ENCODE measurements at regions not wholly inside any gene's neighbourhood (a gene's known extent, or its start where the extent isn't known, plus 50 kb on each side); places are given as distances from the start of the nearest gene placed in this dataset.

DNA sequence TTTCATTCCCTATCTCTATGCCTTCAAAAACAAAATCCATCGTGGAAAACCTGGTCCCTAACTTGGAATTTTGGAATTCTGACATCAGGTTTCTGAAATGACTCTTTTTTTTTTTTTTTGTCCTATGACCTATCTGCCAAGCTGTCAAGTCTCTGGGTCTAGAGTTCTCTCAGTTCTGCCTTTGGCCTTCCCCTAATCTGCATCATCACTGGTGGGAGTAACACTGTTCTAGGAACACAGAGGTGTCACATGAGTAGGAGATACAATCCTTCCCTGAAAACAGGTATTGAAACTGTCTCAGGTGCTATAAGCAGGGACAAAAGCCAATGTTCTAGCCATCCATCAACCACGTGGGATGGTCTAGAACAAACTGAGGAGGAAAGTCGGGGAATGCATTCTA lies 142.0 kb upstream of the ATP1B1 start:
- no peak for ATAC-seq

DNA sequence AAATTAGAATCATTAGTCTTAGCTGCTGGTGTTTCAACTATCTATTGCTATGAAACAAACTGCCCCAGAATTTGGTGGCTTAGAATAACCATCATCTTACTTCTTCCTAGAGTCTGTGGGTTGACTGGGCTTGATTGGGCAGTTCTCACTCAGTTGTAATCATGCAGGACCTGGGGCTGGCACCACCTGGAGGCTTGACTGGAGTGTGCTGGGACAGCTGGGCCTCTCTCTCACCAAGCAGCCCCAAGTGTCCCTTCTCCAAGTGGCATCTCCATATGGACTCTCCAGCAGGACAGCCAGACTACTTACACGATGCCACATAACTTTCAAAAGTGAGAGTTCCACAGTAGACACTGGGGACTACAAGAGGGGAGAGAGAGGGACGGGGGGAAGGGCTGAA lies 140.3 kb upstream of the ATP1B1 start:
- DNase-seq (no peak), ATAC-seq (no peak)

More for the DNA sequence above, 142.0 kb upstream of the ATP1B1 start:
- no peak for DNase-seq

DNA sequence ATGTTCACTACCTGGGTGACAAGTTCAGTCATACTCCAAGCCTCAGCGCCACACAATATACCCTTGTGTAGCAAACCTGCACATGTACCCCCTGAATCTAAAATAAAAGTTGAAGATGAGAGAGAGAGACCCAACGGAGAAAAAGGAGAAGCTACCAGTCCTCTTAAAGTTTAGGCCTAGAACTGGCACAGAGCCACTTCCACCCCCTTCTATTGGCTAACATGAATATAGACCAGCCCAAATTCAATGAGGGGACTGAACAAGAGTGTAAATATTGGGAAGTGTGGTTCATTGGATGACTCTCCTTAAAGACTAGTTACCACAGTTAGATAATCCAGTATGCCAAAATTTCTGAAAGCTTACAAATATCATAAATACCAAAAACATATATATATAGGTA lies 139.9 kb upstream of the ATP1B1 start:
- ATAC-seq: no peak
- DNase-seq: no peak

DNA sequence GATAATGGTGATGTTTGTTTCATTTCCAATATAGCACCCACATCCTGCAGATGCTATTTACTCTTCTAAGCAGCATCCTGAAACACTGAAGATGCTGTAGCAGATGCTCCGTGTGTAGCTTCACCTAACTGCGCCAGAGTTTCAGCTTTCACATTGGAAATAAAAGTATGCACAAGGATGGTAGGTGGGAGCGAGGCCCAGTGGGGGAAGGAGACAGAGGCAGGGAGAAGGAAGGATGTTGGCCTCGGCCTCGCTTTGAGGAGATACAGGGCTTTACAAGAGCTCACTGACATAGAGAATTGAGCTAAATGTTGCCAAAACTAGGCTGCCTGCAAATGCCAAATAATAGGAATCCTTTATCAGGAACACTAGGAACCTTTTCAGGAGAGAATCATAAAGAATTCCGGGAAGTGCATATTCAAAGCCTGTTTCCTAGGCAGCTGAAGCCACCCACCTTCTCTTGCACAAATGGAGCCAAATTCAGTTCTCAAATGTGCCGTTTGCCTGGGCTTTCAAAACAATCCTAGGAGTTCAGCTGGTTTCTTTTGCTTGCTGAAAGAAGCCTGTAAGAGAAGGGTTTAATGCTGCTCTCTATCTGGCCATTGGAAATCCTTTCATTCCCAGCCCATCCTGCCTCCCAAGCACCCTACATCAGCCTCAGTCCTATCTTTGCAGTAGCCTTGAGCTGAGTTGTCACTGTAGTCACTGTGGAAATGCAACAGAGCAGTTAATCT lies 135.4 kb upstream of the ATP1B1 start:
- ATAC-seq (no peak), DNase-seq (no peak)

DNA sequence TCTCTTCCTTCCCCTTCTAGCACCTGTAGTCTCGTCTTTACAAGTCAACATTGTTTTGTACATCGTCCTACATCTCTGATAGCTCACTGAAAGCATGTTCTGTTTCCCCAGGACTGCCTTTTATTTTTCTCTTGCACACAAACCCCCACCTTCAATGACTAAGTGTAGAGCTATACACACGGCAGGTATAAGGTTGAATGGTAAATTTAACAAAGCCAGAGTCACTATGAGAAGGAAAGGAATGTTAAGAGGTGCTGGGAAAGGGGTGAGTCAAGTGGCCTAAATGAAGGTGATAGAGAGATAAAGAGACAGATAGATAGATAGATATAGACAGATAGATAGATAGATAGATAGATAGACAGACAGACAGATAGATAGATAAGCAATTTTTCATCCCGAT lies 134.3 kb upstream of the ATP1B1 start:
- no peak for DNase-seq

DNA sequence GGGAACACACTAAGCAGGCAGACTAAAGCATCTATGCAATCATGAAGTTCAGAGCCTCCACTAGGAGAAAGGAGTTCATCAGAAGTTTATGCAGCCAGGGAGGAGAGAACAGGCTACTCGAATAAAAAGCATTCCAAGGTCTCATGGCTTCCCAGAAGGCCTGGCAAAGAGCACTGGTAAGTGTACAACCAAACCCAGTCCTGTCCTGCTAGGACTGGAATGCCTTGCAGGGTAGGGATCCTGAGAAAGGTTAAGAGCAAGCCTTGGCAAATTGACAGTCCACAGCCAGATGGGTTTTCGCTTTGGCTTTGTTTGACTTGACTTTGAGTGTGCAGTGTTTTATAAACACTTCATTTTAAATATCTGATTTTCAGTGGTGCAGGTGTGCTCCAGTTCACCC lies 133.6 kb upstream of the ATP1B1 start:
- no peak for DNase-seq

More for the DNA sequence above, 134.3 kb upstream of the ATP1B1 start:
- ATAC-seq: no peak

DNA sequence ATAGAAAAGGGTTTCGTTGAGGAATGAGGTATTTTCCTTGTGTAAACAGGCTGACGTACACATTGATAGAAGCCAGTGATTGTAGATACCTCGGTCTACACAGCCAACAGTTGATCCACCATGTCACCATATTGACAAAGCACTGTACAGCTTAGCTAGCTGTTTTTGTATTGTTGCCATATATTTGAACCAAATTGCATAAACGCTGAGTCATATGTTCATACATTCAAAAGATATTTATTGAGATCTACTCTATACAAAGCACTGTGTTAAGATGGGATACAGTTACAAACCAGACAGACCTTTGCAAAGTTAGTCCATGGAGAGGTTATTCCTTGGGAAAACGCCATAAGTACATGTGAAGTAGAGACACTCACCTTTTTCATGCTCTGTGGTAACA lies 132.4 kb upstream of the ATP1B1 start:
- no peak for DNase-seq

More for the DNA sequence above, 133.6 kb upstream of the ATP1B1 start:
- no peak for ATAC-seq

DNA sequence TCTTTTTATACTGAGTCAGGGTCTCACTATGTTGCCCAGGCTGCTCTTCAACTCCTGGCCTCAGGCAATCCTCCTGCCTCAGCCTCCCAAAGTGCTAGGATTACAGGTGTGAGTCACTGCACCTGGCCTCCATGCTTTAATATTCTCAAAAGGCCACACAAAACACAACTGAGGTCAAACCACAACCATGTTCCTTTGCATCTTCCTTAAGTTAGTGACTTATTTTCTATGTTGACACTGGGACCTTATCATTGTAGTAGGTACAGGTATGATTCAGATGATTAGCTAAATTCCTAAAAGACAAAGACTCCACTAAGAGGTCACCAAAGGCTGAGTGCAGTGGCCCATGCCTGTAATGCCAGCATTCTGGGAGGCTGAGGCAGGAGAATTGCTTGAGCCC lies 131.9 kb upstream of the ATP1B1 start:
- DNase-seq: no peak
- ATAC-seq: no peak

More for the DNA sequence above, 132.4 kb upstream of the ATP1B1 start:
- ATAC-seq: no peak

DNA sequence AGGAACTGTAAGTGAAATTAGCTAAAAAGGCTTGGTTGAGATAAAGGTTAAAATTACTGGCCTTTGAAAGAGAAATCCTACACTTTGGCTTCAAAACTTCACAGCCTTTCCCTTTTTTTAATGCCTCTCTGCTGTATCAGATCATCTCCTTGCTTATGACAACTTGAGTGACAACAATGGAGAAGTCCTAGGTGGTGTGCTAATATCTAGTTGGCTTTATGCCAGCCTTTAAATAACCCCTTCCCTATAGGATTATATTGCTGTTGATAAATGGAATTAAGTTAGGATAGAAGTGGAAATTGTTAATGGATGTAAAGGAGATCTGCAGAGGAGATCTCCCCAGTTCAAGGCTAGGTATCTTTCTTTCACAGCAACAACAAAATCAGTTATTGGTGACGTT lies 130.2 kb upstream of the ATP1B1 start:
- ATAC-seq: no peak

DNA sequence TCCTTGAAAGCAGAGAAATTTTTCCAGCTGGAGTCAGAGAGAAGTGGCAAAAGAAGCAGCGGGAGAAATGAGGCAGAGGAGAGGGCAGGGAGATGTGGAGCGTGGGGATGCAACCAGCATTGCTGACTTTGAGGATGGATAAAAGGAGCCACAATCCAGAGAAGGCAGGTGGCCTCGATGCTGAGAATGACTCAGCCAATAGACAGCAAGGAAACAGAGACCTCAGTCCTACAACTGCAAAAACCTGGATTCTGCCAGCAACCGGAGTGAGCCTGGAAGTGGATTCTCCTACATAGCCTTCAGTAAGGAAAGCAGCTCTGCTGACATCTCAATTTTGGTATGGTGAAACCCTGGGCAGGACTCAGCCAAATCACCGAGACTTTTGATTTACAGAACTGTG lies 128.9 kb upstream of the ATP1B1 start:
- ATAC-seq: no peak
- DNase-seq: no peak

More for the DNA sequence above, 130.2 kb upstream of the ATP1B1 start:
- no peak for DNase-seq

DNA sequence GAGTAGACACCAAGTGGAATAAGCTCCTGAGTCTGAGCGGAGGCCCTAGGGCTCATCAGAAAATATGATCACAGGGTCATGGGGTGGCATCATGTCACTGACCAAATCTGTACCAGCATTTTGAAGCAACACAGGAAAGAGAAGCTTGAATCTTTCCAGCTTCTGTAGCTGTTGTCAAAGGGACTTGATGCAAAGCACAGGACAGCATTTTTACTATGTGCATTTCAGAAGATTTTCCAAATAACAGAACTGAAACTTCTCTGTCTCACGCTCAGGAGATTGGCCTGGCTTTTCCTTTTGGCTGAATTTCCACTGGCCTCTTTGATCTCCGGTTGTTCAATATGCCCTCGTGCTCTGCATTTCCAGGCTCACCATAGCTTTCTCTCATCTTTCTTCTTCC lies 127.2 kb upstream of the ATP1B1 start:
- ATAC-seq (no peak), DNase-seq (no peak)

DNA sequence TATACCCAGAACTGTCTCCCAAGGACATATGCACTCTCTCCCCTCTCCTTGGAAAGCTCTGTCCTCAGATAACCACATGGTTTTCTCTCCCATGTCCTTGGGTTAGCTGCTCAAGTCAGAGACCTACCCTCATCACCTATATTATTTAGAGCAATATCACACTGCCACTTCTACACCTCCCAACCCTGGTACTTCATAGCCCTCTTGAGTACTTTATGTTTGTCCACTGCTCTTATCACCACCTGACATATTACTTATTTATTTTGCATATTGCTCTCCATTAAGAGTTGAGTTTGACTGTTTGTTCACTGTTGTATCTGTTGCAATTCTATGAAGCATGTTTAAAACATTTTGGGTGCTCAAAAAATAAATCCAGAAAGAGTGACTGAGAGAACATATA lies 126.3 kb upstream of the ATP1B1 start:
- DNase-seq (no peak), ATAC-seq (no peak)

DNA sequence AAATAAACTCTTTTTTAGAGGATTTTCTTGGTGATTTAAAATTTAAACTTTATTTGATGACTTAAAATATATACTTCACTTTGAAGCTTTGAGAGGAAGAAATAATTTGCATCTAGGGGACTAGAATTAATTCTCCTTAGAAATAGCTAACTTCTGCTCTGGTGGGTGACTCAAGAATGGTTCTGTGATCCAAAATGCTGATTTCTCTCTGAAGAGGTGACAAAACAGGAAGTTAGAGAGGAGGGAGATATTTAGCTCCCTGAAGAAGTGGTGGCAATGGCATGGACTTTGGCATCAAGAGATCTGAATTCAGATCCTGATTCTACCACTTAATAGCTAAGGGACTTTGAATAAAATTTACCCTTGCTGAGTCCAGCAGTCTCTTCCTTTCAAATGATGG lies 125.8 kb upstream of the ATP1B1 start:
- ATAC-seq (no peak), DNase-seq (no peak)

DNA sequence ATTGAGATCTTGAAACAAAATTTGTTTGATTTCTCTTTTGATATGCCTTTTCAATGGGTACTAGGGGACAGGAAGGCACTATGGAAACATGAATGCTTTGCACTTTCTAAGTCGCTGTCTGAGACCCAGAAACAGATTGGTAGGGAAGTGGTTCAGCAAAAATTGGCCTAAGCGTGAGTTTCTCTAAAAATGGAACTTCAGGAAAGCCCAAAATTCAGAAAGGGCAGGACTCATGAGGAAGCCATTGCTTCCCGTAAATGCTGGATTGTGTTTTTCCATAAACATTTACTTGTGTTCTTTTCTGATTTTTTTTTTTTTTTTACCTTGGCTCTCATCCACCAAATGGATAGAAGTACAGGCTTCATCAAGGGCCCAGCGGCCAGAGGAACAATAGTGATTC lies 123.7 kb upstream of the ATP1B1 start:
- ATAC-seq: no peak
- DNase-seq: no peak

DNA sequence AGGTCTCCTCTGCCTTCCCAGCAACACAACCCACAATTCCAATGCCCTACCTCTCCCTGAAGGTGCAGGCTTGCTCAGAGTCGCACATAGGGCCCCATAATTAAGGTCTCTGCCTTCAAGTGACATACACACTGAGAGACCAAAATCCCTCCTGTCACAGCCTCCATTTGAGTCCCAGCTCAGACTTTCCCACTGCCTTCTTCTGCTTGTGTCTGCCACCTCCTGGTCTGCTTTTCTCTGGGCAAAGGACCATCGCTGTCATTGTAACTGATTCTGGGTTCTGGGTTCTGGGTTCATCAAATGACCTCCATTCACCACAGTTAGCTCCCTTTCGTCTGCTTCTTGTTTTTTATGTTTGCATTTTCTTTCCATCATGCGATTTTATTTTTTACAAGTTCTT lies 119.2 kb upstream of the ATP1B1 start:
- no peak for ATAC-seq
- no peak for DNase-seq

DNA sequence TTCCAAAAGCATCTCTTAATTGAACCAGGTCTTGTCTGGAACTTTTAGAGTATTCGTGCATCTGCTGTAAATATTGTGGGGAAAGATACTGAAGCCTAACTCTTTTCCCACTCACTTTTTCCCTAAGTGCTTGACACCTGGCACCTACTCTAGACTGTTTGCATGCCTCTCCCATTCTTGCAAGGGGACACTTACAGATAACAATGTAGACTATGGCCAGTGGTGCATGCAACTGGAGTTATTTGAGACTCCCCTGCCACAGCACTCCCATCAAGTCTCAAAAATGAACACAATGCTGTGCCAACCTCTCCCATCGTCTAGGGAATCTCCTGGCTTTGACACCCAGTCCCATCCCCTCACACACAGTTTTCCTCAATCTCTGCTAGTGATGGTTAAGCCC lies 118.6 kb upstream of the ATP1B1 start:
- ATAC-seq (no peak), DNase-seq (no peak)

DNA sequence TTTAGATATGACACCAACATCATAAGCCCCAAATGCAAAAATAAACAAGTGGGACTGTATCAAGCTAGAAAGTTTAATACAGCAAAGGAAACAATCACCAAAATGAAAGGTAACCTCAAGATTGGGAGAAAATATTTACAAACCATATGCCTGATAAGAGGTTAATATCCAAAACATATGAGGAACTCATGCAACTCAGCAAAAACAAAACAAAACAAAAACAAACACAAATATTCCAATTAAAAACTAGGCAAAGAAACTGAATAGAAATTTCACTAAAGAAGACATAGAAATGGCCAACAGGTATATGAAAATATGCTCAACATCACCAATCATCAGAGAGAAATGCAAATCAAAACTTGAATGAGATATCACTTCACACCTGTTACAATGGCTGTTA lies 116.5 kb upstream of the ATP1B1 start:
- ATAC-seq (no peak), DNase-seq (no peak)

DNA sequence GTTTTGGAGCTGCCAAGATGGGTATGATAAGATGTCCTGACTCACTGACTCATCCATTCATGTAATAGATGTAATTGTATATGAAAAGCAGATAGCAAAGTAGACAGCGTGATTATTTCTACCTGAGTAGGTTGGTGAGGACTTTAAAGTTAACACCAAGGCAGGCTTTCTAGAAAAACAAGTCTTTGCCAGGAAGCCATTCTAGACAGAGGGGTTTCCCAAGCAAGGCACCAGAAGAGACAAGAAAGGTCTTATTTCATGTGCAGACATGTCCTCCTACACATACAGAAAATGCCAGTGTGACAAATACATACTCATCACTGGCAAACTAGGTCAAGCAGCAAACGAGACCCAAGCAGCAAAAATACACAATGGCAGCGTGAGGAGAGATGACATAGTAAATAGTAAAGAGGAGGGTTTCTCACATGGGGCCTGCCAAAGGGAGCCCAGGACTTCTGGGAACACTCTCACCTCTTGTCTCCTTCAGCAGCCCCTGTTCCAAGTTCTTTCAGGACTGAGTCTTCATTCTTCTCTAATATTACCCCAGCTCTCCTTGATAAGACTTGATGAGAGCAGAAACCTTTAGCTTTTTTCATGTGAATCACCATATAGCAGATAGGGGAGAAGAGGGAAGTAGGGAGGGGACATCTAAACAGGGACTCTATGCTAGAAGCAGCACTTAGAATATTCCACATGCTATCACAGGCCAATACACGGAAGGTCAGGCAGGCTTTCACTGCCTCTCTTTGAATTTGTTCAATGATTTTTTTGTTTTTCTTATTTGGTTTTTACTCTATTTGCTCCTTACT lies 114.6 kb upstream of the ATP1B1 start:
- DNase-seq: no peak
- ATAC-seq: peak; percentile 86

DNA sequence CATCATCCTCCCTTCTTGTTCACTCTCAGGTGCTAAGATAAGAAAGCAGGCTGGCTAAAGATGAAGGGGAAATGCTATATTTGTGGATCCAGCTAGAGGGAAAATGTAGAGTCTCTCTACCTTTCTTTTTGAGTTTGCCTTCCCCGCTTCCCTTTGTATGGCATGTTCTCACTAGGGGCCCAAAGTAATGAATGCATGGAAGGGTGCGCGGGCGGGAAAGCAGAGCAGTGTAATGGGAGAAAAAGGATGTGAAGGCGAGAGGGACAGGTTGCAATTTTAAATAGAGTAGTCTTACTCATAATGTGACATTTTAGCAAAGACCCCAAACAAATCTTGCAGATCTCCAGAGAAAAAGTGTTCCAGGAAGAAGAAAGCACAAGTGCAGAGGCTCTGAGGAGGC lies 105.1 kb upstream of the ATP1B1 start:
- no peak for ATAC-seq
- DNase-seq: no peak

DNA sequence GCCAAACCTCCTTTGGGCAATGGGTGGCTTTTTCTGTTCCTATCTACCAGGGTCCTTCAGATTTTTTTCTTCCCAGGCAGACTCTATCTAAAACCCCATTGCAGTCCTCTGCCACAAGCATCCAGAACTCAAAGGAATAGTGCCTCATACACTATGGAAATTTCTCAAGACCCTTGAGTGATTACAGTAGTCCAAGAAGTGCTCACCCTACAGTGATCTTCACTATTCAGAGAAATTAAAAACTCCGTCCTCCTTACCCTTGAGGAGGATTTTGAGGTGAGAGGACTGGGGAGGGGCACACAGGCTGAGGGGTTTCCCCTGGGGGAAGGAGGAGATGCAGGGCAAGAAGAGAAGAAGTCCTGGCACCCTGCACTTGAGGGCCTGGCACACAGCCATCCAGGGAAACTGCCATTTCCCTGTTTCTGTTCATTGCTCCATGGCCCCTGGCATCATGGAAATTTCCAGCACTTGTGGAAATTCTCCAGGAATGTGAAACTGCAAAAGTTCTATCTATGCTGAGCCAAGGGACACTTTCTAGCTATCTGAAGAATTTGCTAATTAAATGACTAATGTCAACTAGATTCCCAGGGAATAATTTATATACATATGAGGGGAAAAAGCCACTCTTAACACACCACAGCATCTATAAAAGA lies 102.5 kb upstream of the ATP1B1 start:
- DNase-seq (no peak), ATAC-seq (no peak)

DNA sequence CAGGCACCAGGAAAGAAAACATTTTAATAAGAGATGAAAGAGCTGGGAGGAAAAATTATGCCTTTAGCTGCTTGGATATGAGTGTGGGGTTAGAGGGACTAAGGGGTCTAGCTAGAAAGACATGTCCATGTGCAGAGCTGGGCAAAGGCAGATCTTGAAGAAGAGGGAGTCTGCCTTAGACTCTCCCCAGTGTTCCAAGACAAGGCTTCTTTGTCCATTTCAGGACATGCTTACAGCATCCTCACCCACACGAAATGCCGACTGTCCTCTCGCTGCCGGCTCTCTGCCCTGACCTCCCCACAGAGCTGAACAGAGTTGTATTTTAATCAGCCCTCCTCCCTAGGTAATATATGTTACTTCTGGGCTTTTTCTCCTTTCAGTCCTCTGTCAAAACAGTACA lies 100.7 kb upstream of the ATP1B1 start:
- ATAC-seq: no peak
- no peak for DNase-seq

DNA sequence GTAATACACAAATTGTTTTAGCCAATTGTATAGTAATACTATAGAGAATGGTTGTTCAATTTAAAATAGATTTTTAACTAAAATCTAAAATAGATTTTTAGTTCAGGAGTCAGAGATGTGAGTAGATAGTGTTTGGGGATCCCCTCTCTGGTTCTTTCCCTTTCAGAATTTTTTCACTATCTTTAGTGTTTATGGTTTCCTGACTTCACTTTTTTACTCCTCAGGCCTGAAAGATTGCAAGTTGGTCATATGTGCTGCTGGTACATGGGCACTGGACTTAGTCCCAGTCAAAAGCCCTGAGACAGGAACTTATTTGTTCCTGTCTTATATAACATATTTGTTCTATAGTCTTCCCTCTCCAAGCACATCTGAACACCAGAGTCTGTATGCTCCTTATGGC lies 96.8 kb upstream of the ATP1B1 start:
- no peak for ATAC-seq

DNA sequence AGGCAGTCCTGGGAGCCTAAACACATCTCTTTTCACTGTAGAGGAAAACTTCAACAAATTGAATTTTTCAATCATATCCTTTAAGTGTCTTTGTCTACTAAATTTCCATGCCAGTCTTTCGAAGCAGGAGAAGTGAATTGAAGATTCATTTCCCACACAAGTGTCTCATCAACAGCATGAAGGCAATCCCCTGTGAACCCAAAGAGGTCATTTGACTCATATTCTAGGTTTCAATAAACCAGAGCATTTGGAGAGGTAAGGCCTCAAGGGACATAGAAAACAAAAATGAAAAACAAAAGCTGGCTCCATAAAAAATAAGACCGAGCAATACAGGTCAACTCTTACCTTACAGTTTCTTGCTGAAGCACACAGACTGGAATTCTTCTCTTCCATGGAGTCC lies 94.1 kb upstream of the ATP1B1 start:
- peak; percentile 76 for ATAC-seq
- no peak for DNase-seq

More for the DNA sequence above, 96.8 kb upstream of the ATP1B1 start:
- no peak for DNase-seq
